Lower leg skin (tissue), 4 donors: ENCODE measurements at regions not wholly inside any gene's neighbourhood (a gene's known extent, or its start where the extent isn't known, plus 50 kb on each side); places are given as distances from the start of the nearest gene placed in this dataset.

Source experiments
- DNase-seq, 2 donors: peaks; one replicate each; pipeline ENCODE4 v3.0.0-alpha.2; 2019; ENCODE audit warnings: low spot score in 2 of 2
- H3K4me3 ChIP-seq: fragments of 200-600 bp; sonication (generic); 2 replicates; pipeline ENCODE4 v1.5.1; 2017; ENCODE audit warnings: mild to moderate bottlenecking, low read depth; ENCODE audit not compliant: poor library complexity, severe bottlenecking
- POLR2A ChIP-seq, 2 donors: fragments of 450-650 bp; IDR thresholded peaks; one replicate each; pipeline ENCODE4 v1.6.1; 2016 to 2017; ENCODE audit warnings: antibody characterized with exemption in 2 of 2, mild to moderate bottlenecking in 1 of 2, moderate library complexity in 1 of 2
- WGBS, 2 donors: methylation state at CpG; one replicate each; pipeline ENCODE4 v1.1.5; 2018; 5-methylcytosine and 5-hydroxymethylcytosine counted together
- intact Hi-C: fragments of 100-400 bp; cut with DNase I; formaldehyde crosslinking; loops from one replicate; pipeline ENCODE4 v1.15.0; 2023; ENCODE audit warnings: low total_unique reads
- TF ChIP-seq, protein P1 (sequence below), 3 donors: fragments of 450-650 bp; IDR thresholded peaks; one replicate each; pipeline ENCODE4 v1.5.1; 2016; ENCODE audit warnings: antibody characterized with exemption in 3 of 3, mild to moderate bottlenecking in 3 of 3, moderate library complexity in 2 of 3

GRCh38 chr5:98578438-98578837 lies 195.0 kb upstream of the RGMB start:
- no peak overlapping the region for H3K4me3 ChIP-seq
- DNase-seq: no peak
- intact Hi-C loops: no loop called here
- TF ChIP-seq, protein P1, sequence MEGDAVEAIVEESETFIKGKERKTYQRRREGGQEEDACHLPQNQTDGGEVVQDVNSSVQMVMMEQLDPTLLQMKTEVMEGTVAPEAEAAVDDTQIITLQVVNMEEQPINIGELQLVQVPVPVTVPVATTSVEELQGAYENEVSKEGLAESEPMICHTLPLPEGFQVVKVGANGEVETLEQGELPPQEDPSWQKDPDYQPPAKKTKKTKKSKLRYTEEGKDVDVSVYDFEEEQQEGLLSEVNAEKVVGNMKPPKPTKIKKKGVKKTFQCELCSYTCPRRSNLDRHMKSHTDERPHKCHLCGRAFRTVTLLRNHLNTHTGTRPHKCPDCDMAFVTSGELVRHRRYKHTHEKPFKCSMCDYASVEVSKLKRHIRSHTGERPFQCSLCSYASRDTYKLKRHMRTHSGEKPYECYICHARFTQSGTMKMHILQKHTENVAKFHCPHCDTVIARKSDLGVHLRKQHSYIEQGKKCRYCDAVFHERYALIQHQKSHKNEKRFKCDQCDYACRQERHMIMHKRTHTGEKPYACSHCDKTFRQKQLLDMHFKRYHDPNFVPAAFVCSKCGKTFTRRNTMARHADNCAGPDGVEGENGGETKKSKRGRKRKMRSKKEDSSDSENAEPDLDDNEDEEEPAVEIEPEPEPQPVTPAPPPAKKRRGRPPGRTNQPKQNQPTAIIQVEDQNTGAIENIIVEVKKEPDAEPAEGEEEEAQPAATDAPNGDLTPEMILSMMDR (IDR thresholded peaks at IDR 0.05): no peak
- no peak for TF ChIP-seq POLR2A (IDR thresholded peaks at IDR 0.05)
- WGBS, 2 donors: 73 to 82% methylated on average over 1 of the region's 1 CpG

- intact Hi-C loops: no loop called here
- TF ChIP-seq, protein P1 (IDR thresholded peaks at IDR 0.05): no peak
- TF ChIP-seq POLR2A (IDR thresholded peaks at IDR 0.05): no peak
- no peak for DNase-seq
- no peak overlapping the region for H3K4me3 ChIP-seq
- 59 to 63% methylated on average over 1 of the region's 1 CpG for WGBS, 2 donors
These were observed 192.1 kb upstream of the RGMB start for GRCh38 chr5:98581112-98581997.

DNA sequence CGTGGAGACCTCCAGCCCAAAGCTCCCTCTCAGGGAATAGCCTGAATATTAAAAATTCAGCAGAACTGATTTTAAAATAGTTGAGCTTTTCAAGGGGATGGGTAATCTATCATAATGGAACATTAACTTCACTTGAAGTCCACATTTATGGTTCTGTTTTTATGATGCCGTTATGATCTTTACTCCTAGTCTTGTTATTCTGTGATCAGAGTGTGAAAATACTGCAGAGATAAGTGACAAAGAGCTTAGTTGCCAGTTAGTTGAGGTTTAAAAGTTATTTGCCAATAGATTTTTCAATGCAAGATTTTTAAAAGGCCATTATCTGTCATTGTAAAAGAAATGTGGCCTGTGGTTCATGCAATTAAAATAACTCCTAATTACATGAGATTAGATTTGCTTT lies 189.9 kb upstream of the RGMB start:
- intact Hi-C loops: no loop called here
- no peak overlapping the region for H3K4me3 ChIP-seq
- no peak for DNase-seq
- WGBS, 2 donors: 92 to 95% methylated on average over 2 of the region's 2 CpGs
- no peak for TF ChIP-seq POLR2A (IDR thresholded peaks at IDR 0.05)
- TF ChIP-seq, protein P1 (IDR thresholded peaks at IDR 0.05): no peak

GRCh38 chr5:98585661-98586310 lies 187.7 kb upstream of the RGMB start:
- intact Hi-C loops: no loop called here
- 72 to 79% methylated on average over 3 of the region's 3 CpGs for WGBS, 2 donors
- TF ChIP-seq, protein P1 (IDR thresholded peaks at IDR 0.05): no peak
- no peak for TF ChIP-seq POLR2A (IDR thresholded peaks at IDR 0.05)
- DNase-seq: no peak
- H3K4me3 ChIP-seq: no peak overlapping the region

- WGBS, 2 donors: 77 to 87% methylated on average over 4 of the region's 4 CpGs
These were observed 186.9 kb upstream of the RGMB start for GRCh38 chr5:98586581-98586980.

More at GRCh38 chr5:98586581-98586980, 186.9 kb upstream of the RGMB start:
- no peak overlapping the region for H3K4me3 ChIP-seq
- intact Hi-C loops: no loop called here
- TF ChIP-seq, protein P1 (IDR thresholded peaks at IDR 0.05): no peak
- TF ChIP-seq POLR2A (IDR thresholded peaks at IDR 0.05): no peak
- DNase-seq: no peak
